Mucosa of descending colon (tissue), 3 donors: ENCODE measurements at regions not wholly inside any gene's neighbourhood (a gene's known extent, or its start where the extent isn't known, plus 50 kb on each side); places are given as distances from the start of the nearest gene placed in this dataset.

Source experiments
- ATAC-seq: fragments of 200-7000 bp; cut with Tn5 transposase; one replicate; pipeline ENCODE4 v1.9.1; 2020; ENCODE audit warnings: mild to moderate bottlenecking, moderate library complexity
- DNase-seq, 3 donors: peaks; one replicate each; pipeline ENCODE4 v3.0.0-alpha.2; 2020
- H3K36me3 ChIP-seq: fragments of 200-600 bp; one replicate; pipeline ENCODE4 v1.8.0; 2021; ENCODE audit warnings: low read depth, mild to moderate bottlenecking
- H3K4me1 ChIP-seq: fragments of 200-600 bp; one replicate; pipeline ENCODE4 v1.8.0; 2021; ENCODE audit warnings: low read depth, mild to moderate bottlenecking
- H3K4me3 ChIP-seq: fragments of 200-600 bp; one replicate; pipeline ENCODE4 v1.8.0; 2021; ENCODE audit warnings: mild to moderate bottlenecking
- H3K9me3 ChIP-seq: fragments of 200-600 bp; one replicate; pipeline ENCODE4 v1.8.0; 2021; ENCODE audit warnings: mild to moderate bottlenecking
- CTCF ChIP-seq: fragments of 200-600 bp; IDR thresholded peaks from one replicate; pipeline ENCODE4 v1.8.0; 2022; ENCODE audit warnings: antibody characterized with exemption, mild to moderate bottlenecking
- intact Hi-C, 2 donors: fragments of 100-400 bp; cut with DNase I in 1 of 2; cut with micrococcal nuclease in 1 of 2; formaldehyde crosslinking; loops; one replicate each; pipeline versions ENCODE4 v1.11.0 to v1.11.1; 2022; cut with DNase I, micrococcal nuclease
- donor health status: DM: no; HTN: no; CAD: no; lungs with moderate emphysema.
- donor health status: DM: no; HTN: no; CAD: no.
- donor health status: DM: no; HTN: yes; CAD: no.

- Histone ChIP-seq H3K36me3 (no peaks in the 10 kb centered on the region), H3K9me3 (no peaks in the 10 kb centered on the region), H3K4me1 (peaks cover 19% of the 10 kb centered on the region), H3K4me3 (no peak overlapping the region)
- ATAC-seq (no peak), DNase-seq (no peak)
- TF ChIP-seq CTCF: no peak
- intact Hi-C loops: no loop called here
Measured at GRCh38 chr7:128165927-128166420, 75.1 kb upstream of the LEP start.

- Histone ChIP-seq H3K4me3 (no peak overlapping the region), H3K9me3 (no peaks in the 10 kb centered on the region), H3K36me3 (no peaks in the 10 kb centered on the region), H3K4me1 (peaks cover 19% of the 10 kb centered on the region)
- intact Hi-C loops: no loop called here
- TF ChIP-seq CTCF: no peak
- no peak for DNase-seq
- peak; percentile 12 for ATAC-seq
Measured at GRCh38 chr7:128166603-128167041, 74.5 kb upstream of the LEP start.

- intact Hi-C loops: no loop called here
- Histone ChIP-seq H3K4me1 (peaks cover 19% of the 10 kb centered on the region), H3K9me3 (no peaks in the 10 kb centered on the region), H3K36me3 (no peaks in the 10 kb centered on the region), H3K4me3 (no peak overlapping the region)
- DNase-seq (no peak), ATAC-seq (peak; percentile 34)
- TF ChIP-seq CTCF: no peak
Measured at GRCh38 chr7:128167042-128167701, 73.9 kb upstream of the LEP start.

- Histone ChIP-seq H3K9me3 (no peaks in the 10 kb centered on the region), H3K4me1 (peaks cover 19% of the 10 kb centered on the region), H3K36me3 (no peaks in the 10 kb centered on the region), H3K4me3 (no peak overlapping the region)
- no peak for ATAC-seq
- no peak for DNase-seq
- intact Hi-C loops: no loop called here
- no peak for TF ChIP-seq CTCF
Measured at GRCh38 chr7:128167791-128168666, 73.0 kb upstream of the LEP start.

- no peak for TF ChIP-seq CTCF
- H3K9me3 ChIP-seq: no peaks in the 10 kb centered on the region
- DNase-seq (peak in 2 of 3 donors; percentile 27 to 48), ATAC-seq (peak; percentile 20)
- H3K4me1 ChIP-seq: peaks cover 19% of the 10 kb centered on the region
- intact Hi-C loops: no loop called here
- no peak overlapping the region for H3K4me3 ChIP-seq
- H3K36me3 ChIP-seq: no peaks in the 10 kb centered on the region
Measured at GRCh38 chr7:128168667-128169210, 72.3 kb upstream of the LEP start.
